ENCODE measurements at regions not wholly inside any gene's neighbourhood (a gene's known extent, or its start where the extent isn't known, plus 50 kb on each side); places are given as distances from the start of the nearest gene placed in this dataset.

GRCh38 chr10:47136866-47137265, 163.1 kb upstream of the GDF10 start:
- H3K9me3 ChIP-seq, result no peaks in the 10 kb centered on the region
- no peak for TF ChIP-seq CTCF (IDR thresholded peaks at IDR 0.05)
- H3K36me3 ChIP-seq, result no peaks in the 10 kb centered on the region
- no peak overlapping the region for H3K4me3 ChIP-seq
- no peak for ATAC-seq
- H3K4me1 ChIP-seq, result no peaks in the 10 kb centered on the region
- DNase-seq, result no peak
- H3K27me3 ChIP-seq (ENCODE audit: low read depth), result no peaks in the 10 kb centered on the region
- intact Hi-C loops (cut with DNase I), result no loop called here
- H3K27ac ChIP-seq, result no peak overlapping the region

GRCh38 chr10:47137311-47137851, 162.6 kb upstream of the GDF10 start:
- no peaks in the 10 kb centered on the region for H3K4me1 ChIP-seq
- no peak for ATAC-seq
- intact Hi-C loops (cut with DNase I), result no loop called here

GRCh38 chr10:47139121-47139520, 160.9 kb upstream of the GDF10 start:
- no peak for TF ChIP-seq CTCF (IDR thresholded peaks at IDR 0.05)
- no peak overlapping the region for H3K4me3 ChIP-seq
- no peaks in the 10 kb centered on the region for H3K4me1 ChIP-seq
- no peak for DNase-seq
- ATAC-seq, result no peak
- no peaks in the 10 kb centered on the region for H3K9me3 ChIP-seq
- no peak overlapping the region for H3K27ac ChIP-seq
- no peaks in the 10 kb centered on the region for H3K36me3 ChIP-seq
- H3K27me3 ChIP-seq (ENCODE audit: low read depth), result no peaks in the 10 kb centered on the region
- intact Hi-C loops (cut with DNase I), result no loop called here

More at GRCh38 chr10:47137311-47137851, 162.6 kb upstream of the GDF10 start:
- Histone ChIP-seq H3K27me3 (ENCODE audit: low read depth) (no peaks in the 10 kb centered on the region), H3K27ac (no peak overlapping the region), H3K9me3 (no peaks in the 10 kb centered on the region), H3K4me3 (no peak overlapping the region), H3K36me3 (no peaks in the 10 kb centered on the region)
- no peak for DNase-seq
- TF ChIP-seq CTCF (IDR thresholded peaks at IDR 0.05), result no peak

- ATAC-seq (no peak), DNase-seq (no peak)
- no peak for TF ChIP-seq CTCF (IDR thresholded peaks at IDR 0.05)
- no peaks in the 10 kb centered on the region for H3K9me3 ChIP-seq
- H3K4me1 ChIP-seq, result no peaks in the 10 kb centered on the region
- no peak overlapping the region for H3K27ac ChIP-seq
- no peaks in the 10 kb centered on the region for H3K27me3 ChIP-seq (ENCODE audit: low read depth)
- no peaks in the 10 kb centered on the region for H3K36me3 ChIP-seq
- no peak overlapping the region for H3K4me3 ChIP-seq
- intact Hi-C loops (cut with DNase I), result no loop called here
These were observed 159.1 kb upstream of the GDF10 start for GRCh38 chr10:47140761-47141348.

GRCh38 chr10:47141349-47141748, 158.6 kb upstream of the GDF10 start:
- Histone ChIP-seq H3K27me3 (ENCODE audit: low read depth) (no peaks in the 10 kb centered on the region), H3K36me3 (no peaks in the 10 kb centered on the region), H3K4me1 (no peaks in the 10 kb centered on the region), H3K27ac (no peak overlapping the region), H3K4me3 (no peak overlapping the region), H3K9me3 (no peaks in the 10 kb centered on the region)
- no peak for DNase-seq
- ATAC-seq, result no peak
- no peak for TF ChIP-seq CTCF (IDR thresholded peaks at IDR 0.05)
- intact Hi-C loops (cut with DNase I), result no loop called here
